NB4 (cell line): ENCODE measurements at regions not wholly inside any gene's neighbourhood (a gene's known extent, or its start where the extent isn't known, plus 50 kb on each side); places are given as distances from the start of the nearest gene placed in this dataset.

Source experiments
- CTCF ChIP-seq: IDR thresholded peaks from one replicate; pipeline ENCODE4 v1.5.1; 2012; ENCODE audit warnings: low read depth, low read length
- MYC ChIP-seq: IDR thresholded peaks from 2 replicates; pipeline ENCODE4 v1.6.1; 2011; ENCODE audit warnings: low read depth, low read length
- POLR2A ChIP-seq: IDR thresholded peaks from 2 replicates; pipeline ENCODE4 v1.6.1; 2011; ENCODE audit warnings: mild to moderate bottlenecking; ENCODE audit not compliant: insufficient read length; ENCODE audit errors: extremely low read depth
- TF ChIP-seq, protein P1 (sequence below): IDR thresholded peaks from 2 replicates; pipeline ENCODE4 v1.6.1; 2011; ENCODE audit warnings: low read depth, low read length

DNA sequence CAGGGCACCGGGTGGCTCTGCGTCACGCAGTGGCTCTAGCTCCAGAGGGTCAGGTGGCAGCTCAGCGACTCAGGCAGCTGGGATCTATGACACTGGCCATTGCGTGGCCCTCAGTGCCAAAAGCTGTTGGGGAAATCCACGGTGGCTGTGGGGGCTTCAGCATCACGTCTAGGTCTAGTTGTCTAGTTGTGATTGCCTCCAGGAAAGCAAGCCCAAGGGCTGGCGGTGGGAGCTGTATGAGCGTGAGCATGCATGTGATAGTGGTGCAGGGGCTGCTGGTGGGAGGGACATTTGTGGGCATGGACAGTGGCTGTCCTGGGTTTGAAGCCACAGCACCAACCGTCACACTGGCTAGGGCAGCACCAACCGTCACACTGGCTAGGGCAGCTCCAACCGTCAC is 191.4 kb downstream of the THBS2 start:
- TF ChIP-seq CTCF (no peak), POLR2A (no peak), MYC (no peak)
- TF ChIP-seq, protein P1, sequence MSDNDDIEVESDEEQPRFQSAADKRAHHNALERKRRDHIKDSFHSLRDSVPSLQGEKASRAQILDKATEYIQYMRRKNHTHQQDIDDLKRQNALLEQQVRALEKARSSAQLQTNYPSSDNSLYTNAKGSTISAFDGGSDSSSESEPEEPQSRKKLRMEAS: no peak
